ENCODE measurements at regions not wholly inside any gene's neighbourhood (a gene's known extent, or its start where the extent isn't known, plus 50 kb on each side); places are given as distances from the start of the nearest gene placed in this dataset.

GRCh38 chr6:95784019-95784418 lies 206.7 kb downstream of the MANEA start:
- no peak for TF ChIP-seq JUN (CRISPR knock-in tag; IDR thresholded peaks at IDR 0.05)
- TF ChIP-seq TCF7 (IDR thresholded peaks at IDR 0.05; ENCODE audit: low read depth): no peak
- TF ChIP-seq ERF (CRISPR knock-in tag; IDR thresholded peaks at IDR 0.05): no peak
- TF ChIP-seq MAX (IDR thresholded peaks at IDR 0.05): no peak
- no peak for TF ChIP-seq THAP7 (CRISPR knock-in tag; IDR thresholded peaks at IDR 0.05)
- no peak for TF ChIP-seq AKAP8 (CRISPR knock-in tag; IDR thresholded peaks at IDR 0.05)
- no peak for TF ChIP-seq CTCF (CRISPR knock-in tag; IDR thresholded peaks at IDR 0.05)
- TF ChIP-seq TARDBP (CRISPR knock-in tag; IDR thresholded peaks at IDR 0.05): no peak
- no peak for TF ChIP-seq SP4 (CRISPR knock-in tag; IDR thresholded peaks at IDR 0.05)
- no peak for TF ChIP-seq ZNF256 (CRISPR knock-in tag; conservative IDR thresholded peaks at IDR 0.05)
- TF ChIP-seq ZNF34 (CRISPR knock-in tag; IDR thresholded peaks at IDR 0.05; ENCODE audit: borderline replicate concordance): no peak
- TF ChIP-seq BHLHE40 (IDR thresholded peaks at IDR 0.05; ENCODE audit: low read length): no peak
- TF ChIP-seq RFX5 (IDR thresholded peaks at IDR 0.05; ENCODE audit: low read depth, low read length): no peak

Data from HepG2 (cell line).